ENCODE measurements at regions not wholly inside any gene's neighbourhood (a gene's known extent, or its start where the extent isn't known, plus 50 kb on each side); places are given as distances from the start of the nearest gene placed in this dataset.

- TF ChIP-seq POLR2A (IDR thresholded peaks at IDR 0.05; ENCODE audit: low read depth, low read length) (no peak), POLR2AphosphoS5 (IDR thresholded peaks at IDR 0.05; ENCODE audit: low read depth, low read length) (no peak), TAF1 (IDR thresholded peaks at IDR 0.05; ENCODE audit: borderline replicate concordance, low read depth, low read length) (no peak)
These were observed 173.0 kb upstream of the MAP1B start for GRCh38 chr5:71934322-71934721.
